GM21619 (cell line): ENCODE measurements at regions not wholly inside any gene's neighbourhood (a gene's known extent, or its start where the extent isn't known, plus 50 kb on each side); places are given as distances from the start of the nearest gene placed in this dataset.
"Not testable (repeated sequence)": the region's sequence is repeated elsewhere in the genome, so short reads cannot be mapped to it uniquely, and the experiment has no call there.

Experiments
- ATAC-seq: cut with Tn5 transposase; IDR thresholded peaks from one replicate; pipeline ENCODE4 v1.9.1; 2021; ENCODE audit not compliant: unreplicated experiment

- ATAC-seq: no peak
Measured at GRCh38 chr13:44147648-44148047, 226.0 kb upstream of the SERP2 start.

- ATAC-seq: no peak
Measured at GRCh38 chr13:44148159-44148914, 225.3 kb upstream of the SERP2 start.

DNA sequence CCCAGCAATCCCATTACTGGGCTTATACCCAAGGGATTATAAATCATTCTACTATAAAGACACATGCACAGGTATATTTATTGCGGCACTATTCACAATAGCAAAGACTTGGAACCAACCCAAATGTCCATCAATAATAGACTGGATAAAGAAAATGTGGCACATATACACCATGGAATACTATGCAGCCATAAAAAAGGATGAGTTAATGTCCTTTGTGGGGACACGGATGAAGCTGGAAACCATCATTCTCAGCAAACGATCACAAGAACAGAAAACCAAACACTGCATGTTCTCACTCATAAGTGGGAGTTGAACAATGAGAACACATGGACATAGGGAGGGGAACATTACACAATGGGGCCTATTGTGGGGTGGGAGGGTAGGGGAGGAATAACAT, 224.4 kb upstream of the SERP2 start:
- not testable (repeated sequence) for ATAC-seq

DNA sequence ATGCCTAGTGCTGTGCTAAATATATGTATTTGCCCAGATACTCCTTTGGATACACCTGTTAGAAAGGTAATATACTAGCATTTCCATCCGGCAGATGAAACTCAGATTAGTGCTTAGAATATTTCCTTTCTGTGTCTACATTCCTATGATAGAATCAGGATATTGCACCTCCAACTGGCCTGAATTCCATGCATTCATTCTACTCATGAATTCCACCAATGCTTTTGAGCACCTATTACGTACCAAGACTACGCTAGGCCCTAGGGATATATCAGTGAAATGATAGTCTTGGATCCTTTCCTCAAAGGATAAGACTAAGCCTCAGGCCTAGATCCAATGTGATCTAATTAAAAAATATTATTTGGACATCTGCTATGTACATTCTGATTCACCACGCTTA, 223.8 kb upstream of the SERP2 start:
- ATAC-seq: no peak

DNA sequence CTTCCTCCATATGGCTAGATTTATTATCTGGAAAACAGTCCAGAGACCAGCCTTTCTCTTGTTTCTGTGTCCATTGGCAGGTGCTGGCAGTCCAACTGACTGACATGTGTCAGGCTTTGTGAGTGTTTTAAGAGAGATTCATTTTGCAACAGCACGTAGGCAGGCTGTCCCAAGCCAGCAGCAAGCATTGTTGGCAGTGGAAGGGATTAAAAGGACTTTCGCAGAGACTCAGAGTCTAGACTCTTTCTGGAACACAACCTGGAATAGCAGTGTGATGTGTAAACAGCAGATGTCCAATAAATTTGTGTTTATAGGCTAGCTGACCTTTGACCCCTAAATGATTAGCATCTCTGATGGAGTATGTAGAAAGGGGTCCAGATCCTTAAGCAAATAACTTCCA, 222.2 kb upstream of the SERP2 start:
- ATAC-seq: no peak

GRCh38 chr13:44153496-44153895, 220.1 kb upstream of the SERP2 start:
- no peak for ATAC-seq

DNA sequence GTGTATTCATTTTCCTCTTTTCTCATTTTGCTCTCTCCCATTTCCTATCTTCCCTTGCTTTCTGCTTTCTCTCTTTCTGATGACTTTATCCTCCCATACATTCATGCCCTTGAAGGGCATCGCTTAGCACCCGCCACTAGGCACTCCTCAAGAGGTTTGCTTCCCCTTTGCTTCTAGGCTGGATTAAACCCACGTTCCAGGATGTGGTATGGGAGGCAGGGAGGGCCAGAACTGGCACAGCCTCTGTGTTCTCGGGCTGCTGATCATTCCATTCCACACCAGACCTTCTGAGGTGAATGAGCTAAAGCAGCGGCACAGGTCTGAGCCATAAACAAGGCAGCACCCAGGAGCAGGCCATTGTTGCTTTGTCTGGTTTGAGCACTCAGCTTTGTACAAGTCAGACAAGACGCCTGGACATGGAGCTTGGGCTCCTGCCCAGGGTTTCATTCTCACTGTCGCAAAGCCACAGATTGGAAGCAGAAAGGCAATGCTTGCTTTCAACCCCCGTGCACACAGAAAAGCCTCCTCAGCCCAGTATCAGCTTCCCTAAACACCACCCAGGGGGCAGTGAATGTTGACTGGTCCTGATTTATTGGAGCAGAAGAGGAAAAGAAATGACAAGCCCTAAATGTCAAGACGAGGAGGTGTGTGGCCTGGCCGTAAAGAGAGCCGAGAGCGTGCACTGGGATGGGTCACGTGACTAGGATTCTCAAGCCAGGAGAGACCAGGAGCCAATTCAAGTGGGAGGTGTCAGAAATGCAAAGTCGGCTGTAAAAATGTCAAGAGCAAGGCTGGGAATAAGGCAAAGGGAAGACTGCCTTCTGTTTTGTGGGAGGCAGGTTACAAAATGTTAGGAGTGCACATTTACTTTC, 218.0 kb upstream of the SERP2 start:
- ATAC-seq: no peak

DNA sequence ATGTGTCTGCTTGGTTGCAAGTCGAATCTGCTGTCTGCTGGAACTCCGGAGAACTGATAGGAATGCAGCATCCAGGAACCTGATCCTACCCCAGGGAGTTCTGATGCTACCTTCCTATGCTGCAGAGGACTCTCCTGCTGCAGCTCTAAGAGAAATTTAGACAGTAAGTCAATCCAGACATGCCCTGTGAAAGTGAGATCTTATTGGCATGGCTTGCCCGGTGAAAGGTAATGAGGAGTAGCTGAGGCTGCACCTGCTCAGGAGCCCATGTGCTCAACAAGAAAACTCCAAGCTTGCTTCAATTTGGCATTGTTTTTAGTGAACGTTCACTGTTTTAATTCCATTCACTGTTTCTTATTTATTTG, 217.3 kb upstream of the SERP2 start:
- ATAC-seq: no peak

DNA sequence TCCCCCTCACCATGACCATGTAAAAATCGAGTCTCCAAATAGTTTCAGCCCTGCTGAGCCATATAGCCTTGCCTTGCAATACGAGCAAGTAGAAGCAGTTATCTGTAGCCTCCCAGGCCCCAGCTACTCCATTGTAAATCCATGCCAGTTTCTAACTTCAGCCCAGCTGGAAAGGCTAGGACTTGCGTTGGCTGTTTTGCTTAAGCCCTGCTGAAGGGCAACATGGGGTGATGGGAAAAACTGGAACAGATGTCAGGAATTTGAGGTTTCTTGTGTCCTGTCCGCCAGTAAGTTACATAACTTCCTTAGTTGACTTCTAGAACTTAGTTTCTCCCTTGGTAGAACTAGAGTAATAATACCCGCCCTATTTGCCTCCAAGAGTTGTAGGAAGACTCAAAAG, 216.0 kb upstream of the SERP2 start:
- no peak for ATAC-seq

DNA sequence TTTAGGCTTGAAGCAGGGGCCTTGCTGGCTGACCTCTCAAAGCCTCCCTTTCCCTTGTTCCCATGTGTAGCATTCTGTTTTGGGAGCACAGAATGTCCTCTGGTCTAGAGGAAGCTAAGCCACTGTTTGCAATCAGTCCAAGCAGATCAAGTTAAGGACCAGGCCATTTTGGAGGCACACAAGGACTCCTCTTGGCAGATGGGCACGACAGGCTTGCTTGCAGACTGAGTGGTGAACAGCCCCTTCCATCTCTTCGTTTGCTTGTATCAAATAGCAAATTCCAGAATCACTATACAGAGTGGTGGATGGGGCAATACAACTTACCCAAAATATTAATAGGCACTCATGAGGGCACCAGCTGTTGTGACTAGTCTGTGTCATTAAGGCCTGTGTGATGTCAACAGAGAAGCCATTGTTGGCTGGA, 215.5 kb upstream of the SERP2 start:
- ATAC-seq: no peak

GRCh38 chr13:44158881-44159632, 214.6 kb upstream of the SERP2 start:
- ATAC-seq: no peak

GRCh38 chr13:44159633-44160279, 213.9 kb upstream of the SERP2 start:
- no peak for ATAC-seq

- ATAC-seq: no peak
Measured at GRCh38 chr13:44160591-44161191, 212.9 kb upstream of the SERP2 start.

GRCh38 chr13:44163108-44163507, 210.5 kb upstream of the SERP2 start:
- ATAC-seq: no peak

GRCh38 chr13:44165221-44165888, 208.3 kb upstream of the SERP2 start:
- ATAC-seq: no peak

DNA sequence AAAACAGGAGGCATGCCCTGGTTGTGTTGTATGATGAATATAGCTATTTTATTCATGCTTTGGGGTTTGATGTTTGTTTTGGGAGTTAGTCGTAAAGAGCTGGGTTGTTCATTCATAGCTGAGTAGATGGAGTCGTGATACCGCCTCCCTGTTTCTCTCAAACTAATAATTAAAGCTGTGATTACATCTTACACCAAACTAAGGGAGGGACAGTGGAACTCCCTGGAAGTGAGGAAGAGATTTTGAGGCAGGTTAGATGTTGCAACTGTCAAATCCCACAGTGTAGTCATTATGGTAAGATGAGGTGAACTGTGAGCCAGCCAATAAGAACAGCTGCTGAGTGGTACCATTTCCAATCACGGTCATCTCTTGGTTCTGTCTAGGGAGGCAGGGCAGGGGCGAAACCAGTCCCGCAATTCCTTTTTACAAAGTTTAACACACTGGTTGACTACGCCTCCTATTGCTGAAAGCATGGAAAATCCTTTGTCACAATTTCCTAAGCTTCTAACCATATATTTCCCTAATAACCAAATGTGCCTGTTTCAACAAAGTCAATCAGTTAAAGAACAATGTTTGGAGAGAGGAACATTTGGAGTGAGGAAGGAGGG, 207.6 kb upstream of the SERP2 start:
- no peak for ATAC-seq

DNA sequence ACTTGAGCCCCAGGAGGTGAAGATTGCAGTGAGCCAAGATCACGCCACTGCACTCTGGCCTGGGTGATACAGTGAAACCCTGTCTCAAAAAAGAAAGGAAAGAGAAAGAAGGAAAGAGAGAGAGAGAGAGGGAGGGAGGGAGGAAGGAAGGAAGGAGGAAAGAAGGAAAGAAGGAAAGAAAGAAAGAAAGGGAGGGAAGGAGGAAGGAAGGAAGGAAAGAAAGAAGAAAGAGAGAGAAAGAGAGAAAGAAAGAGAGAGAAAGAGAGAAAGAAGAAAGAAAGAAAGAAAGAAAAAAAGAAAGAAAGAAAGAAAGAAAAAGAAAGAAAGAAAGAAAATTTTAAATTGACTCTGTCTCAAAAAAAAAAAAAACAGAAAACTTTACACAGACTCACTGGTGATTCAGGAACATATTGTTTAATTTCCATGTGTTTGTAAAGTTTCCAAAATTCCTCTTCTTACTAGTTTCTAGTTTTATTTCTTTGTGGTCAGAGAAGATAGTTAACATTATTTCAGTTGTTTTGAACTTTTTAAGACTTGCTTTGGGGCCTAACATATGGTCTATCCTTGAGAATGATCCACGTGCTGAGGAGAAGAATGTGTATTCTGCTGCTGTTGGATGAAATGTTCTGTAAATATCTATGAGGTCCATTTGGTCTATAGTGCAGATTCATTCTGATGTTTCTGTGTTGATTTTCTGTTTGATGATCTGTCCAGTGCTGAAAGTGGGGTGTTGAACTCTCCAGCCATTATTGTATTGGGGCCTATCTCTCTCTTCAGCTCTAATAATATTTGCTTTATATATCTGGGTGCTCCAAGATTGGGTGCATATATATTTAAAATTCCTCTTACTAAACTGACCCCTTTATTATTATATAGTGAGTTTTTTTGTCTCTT, 204.4 kb upstream of the SERP2 start:
- ATAC-seq: no peak

DNA sequence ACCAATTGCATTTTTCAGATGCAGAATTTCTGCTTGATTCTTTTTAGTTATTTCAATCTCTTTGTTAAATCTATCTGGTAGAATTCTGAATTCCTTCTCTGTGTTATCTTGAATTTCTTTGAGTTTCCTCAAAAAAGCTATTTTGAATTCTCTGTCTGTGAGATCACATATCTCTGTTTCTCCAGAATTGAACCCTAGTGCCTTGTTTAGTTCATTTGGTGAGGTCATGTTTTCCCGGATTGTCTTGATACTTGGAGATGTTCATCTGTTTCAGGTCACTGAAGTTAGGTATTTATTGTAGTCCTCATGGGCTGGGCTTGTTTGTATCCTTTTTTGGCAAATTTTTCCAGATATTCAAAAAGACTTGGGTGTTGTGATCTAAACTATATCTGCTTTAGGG, 202.9 kb upstream of the SERP2 start:
- no peak for ATAC-seq

DNA sequence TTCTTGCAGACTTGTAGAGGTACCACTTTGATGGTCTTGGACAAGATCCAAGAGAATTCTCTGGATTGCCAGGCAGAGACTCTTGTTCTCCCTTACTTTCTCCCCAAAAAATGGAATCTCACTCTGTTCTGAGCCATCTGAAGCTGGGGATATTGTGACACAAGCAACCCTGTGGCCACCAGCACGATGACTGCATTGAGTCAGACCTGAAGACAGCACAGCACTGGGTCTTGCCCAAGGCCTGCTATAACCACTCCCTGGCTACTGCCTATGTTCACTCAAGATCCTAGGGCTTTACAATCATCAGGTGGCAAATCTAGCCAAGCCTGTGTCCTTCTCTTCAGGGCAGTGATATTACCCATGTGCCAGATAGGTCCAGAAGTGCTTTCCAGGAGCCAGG, 202.5 kb upstream of the SERP2 start:
- ATAC-seq: no peak
